Caco-2 (cell line): ENCODE measurements at regions not wholly inside any gene's neighbourhood (a gene's known extent, or its start where the extent isn't known, plus 50 kb on each side); places are given as distances from the start of the nearest gene placed in this dataset.
A peak's percentile ranks its signal among the peaks of the same experiment; 100 is the strongest.
"Not testable (repeated sequence)": the region's sequence is repeated elsewhere in the genome, so short reads cannot be mapped to it uniquely, and the experiment has no call there.

ENCODE experiments used
- BruUV-seq: library from RNA; stranded (reverse); fragments of 400-500 nt; replicated peaks from 2 replicates; lab custom pipeline; 2021; lab: Mats Ljungman, UMichigan
- CTCF ChIA-PET: fragments of 300-600 bp; sonication (Branson Sonifier 250); formaldehyde crosslinking; loops from one replicate; lab custom pipeline; 2022; ENCODE audit warnings: antibody characterized with exemption; lab: Charles Lee
- POLR2A ChIA-PET: fragments of 300-600 bp; sonication (Branson Sonifier 250); formaldehyde crosslinking; loops from one replicate; lab custom pipeline; 2022; ENCODE audit warnings: antibody characterized with exemption; lab: Charles Lee
- DNase-seq, 2 experiments: peaks; one replicate each; pipeline versions ENCODE4 v3.0.0 to v3.0.0-alpha.2; 2020 to 2022
- H3K27me3 ChIP-seq: replicated peaks from 2 replicates; pipeline ENCODE4 v1.6.0; 2011; ENCODE audit warnings: low read length; ENCODE audit not compliant: control insufficient read depth, insufficient read depth
- H3K36me3 ChIP-seq: 2 replicates; pipeline ENCODE4 v1.5.1; 2011; ENCODE audit warnings: low read length; ENCODE audit not compliant: control insufficient read depth, insufficient read depth
- H3K4me1 ChIP-seq: fragments of 250-450 bp; sonication (Bioruptor Pico); 2 replicates; pipeline ENCODE4 v1.5.1; 2020; ENCODE audit warnings: mild to moderate bottlenecking
- H3K4me3 ChIP-seq: 2 replicates; pipeline ENCODE4 v1.5.1; 2011; ENCODE audit warnings: low read depth, mild to moderate bottlenecking, control low read depth, low read length
- H3K9me3 ChIP-seq: fragments of 250-450 bp; sonication (Bioruptor Pico); 2 replicates; pipeline ENCODE4 v1.5.1; 2020; ENCODE audit warnings: mild to moderate bottlenecking, moderate library complexity
- H3K27ac Mint-ChIP-seq: one replicate; pipeline ENCODE4 v1.8.0; 2022; ENCODE audit warnings: mixed read lengths; ENCODE audit not compliant: unreplicated experiment
- H3K27me3 Mint-ChIP-seq: one replicate; pipeline ENCODE4 v1.8.0; 2022; ENCODE audit warnings: mixed read lengths; ENCODE audit not compliant: insufficient read depth, unreplicated experiment
- H3K36me3 Mint-ChIP-seq: one replicate; pipeline ENCODE4 v1.8.0; 2022; ENCODE audit warnings: mild to moderate bottlenecking, mixed read lengths; ENCODE audit not compliant: insufficient read depth, unreplicated experiment
- H3K4me1 Mint-ChIP-seq: one replicate; pipeline ENCODE4 v1.8.0; 2022; ENCODE audit warnings: low read depth, mixed read lengths; ENCODE audit not compliant: unreplicated experiment
- H3K4me3 Mint-ChIP-seq: one replicate; pipeline ENCODE4 v1.8.0; 2022; ENCODE audit warnings: mild to moderate bottlenecking, moderate library complexity, mixed read lengths; ENCODE audit not compliant: unreplicated experiment
- H3K9me3 Mint-ChIP-seq: one replicate; pipeline ENCODE4 v1.8.0; 2022; ENCODE audit warnings: mixed read lengths; ENCODE audit not compliant: unreplicated experiment
- intact Hi-C: fragments of 100-400 bp; cut with micrococcal nuclease; formaldehyde crosslinking; loops from one replicate; pipeline ENCODE4 v1.10.0; 2022; ENCODE audit not compliant: unreplicated experiment

DNA sequence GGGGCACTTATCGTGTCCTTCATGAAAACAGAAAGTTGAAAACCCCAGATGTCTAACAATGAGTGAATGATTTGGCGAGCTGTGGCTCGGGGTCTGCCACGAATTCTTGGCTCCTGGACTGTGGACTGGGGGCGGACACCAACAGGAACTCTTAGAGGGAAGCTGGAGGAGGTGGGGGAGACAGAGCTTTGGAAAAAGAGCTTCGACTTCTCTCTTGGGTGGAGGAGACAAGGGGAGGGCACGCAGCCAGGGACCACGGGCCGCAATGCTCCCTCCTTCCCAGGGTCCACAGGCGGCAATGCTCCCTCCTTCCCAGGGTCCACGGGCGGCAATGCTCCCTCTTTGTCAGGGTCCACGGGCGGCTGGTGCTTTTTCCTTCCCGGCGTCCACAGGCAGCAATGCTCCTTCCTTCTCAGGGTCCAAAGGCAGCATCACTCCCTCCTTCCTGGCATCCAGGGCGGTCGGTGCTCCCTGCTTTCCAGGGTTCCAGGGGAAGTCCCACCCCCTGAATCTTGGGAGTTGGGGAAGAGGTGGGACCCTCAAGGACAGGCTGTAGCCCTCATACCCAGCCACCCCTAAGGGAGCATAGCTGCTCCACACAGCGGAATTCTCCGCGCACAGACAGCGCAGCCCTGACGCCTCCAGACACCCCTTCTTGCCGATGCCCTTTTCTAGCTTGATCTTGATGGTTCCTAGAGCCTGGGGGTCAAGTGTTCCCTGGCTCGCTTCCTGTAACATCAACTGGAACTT lies 149.0 kb downstream of the LAT start:
- H3K27me3 Mint-ChIP-seq, BruUV-seq, H3K4me1 ChIP-seq, intact Hi-C loops, H3K9me3 ChIP-seq, POLR2A ChIA-PET, H3K4me3 ChIP-seq, H3K9me3 Mint-ChIP-seq, DNase-seq, H3K4me3 Mint-ChIP-seq, H3K27ac Mint-ChIP-seq, H3K4me1 Mint-ChIP-seq, H3K36me3 ChIP-seq, H3K27me3 ChIP-seq, CTCF ChIA-PET, H3K36me3 Mint-ChIP-seq: not testable (repeated sequence)

DNA sequence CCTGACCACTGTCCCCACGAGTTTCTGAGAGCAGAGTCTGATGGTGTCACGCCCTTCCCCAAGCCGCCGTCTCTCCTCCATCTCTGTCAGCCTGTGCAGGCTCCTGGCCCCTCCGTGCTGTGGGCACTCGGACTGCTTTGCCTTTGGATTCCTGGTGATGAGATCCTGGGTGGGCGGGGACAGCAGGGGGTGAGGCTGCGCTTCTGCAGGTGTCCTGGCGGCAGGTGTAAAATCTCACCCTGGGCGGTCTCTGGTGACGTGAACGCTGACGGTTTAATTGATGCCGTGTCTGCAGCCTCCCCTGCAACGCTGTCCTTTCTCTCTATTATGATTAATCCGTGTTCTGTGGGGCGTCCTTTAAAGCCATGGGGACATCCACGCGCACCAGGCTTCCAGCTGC lies 148.0 kb downstream of the LAT start:
- H3K36me3 Mint-ChIP-seq, H3K4me3 ChIP-seq, H3K9me3 Mint-ChIP-seq, H3K27me3 ChIP-seq, H3K4me1 Mint-ChIP-seq, CTCF ChIA-PET, H3K4me1 ChIP-seq, H3K9me3 ChIP-seq, BruUV-seq, DNase-seq, POLR2A ChIA-PET, H3K36me3 ChIP-seq, H3K27me3 Mint-ChIP-seq, H3K27ac Mint-ChIP-seq, H3K4me3 Mint-ChIP-seq, intact Hi-C loops: not testable (repeated sequence)

DNA sequence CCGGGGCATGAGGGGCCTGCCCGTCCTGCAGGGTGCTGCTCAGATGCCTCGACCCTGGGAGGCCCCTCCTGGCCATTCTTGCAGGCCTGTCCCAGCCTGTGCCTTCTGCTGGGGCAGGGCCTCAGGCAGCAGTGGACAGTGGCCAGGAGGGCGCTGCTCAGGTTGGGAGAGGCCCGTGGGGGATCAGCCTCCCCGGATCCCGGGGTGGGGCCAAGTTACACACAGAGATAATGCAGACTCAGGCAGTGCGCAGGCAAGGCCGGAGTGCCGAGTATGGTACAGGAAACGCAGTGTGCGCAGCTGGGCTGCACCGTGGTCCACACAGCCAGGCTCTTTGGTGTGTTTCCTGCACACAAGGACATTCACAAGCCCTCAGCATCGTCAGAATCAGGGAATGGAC lies 147.6 kb downstream of the LAT start:
- intact Hi-C loops, H3K27me3 ChIP-seq, H3K9me3 Mint-ChIP-seq, H3K9me3 ChIP-seq, H3K4me1 ChIP-seq, H3K36me3 ChIP-seq, CTCF ChIA-PET, H3K4me3 Mint-ChIP-seq, H3K27me3 Mint-ChIP-seq, DNase-seq, H3K4me1 Mint-ChIP-seq, H3K27ac Mint-ChIP-seq, POLR2A ChIA-PET, BruUV-seq, H3K36me3 Mint-ChIP-seq, H3K4me3 ChIP-seq: not testable (repeated sequence)

DNA sequence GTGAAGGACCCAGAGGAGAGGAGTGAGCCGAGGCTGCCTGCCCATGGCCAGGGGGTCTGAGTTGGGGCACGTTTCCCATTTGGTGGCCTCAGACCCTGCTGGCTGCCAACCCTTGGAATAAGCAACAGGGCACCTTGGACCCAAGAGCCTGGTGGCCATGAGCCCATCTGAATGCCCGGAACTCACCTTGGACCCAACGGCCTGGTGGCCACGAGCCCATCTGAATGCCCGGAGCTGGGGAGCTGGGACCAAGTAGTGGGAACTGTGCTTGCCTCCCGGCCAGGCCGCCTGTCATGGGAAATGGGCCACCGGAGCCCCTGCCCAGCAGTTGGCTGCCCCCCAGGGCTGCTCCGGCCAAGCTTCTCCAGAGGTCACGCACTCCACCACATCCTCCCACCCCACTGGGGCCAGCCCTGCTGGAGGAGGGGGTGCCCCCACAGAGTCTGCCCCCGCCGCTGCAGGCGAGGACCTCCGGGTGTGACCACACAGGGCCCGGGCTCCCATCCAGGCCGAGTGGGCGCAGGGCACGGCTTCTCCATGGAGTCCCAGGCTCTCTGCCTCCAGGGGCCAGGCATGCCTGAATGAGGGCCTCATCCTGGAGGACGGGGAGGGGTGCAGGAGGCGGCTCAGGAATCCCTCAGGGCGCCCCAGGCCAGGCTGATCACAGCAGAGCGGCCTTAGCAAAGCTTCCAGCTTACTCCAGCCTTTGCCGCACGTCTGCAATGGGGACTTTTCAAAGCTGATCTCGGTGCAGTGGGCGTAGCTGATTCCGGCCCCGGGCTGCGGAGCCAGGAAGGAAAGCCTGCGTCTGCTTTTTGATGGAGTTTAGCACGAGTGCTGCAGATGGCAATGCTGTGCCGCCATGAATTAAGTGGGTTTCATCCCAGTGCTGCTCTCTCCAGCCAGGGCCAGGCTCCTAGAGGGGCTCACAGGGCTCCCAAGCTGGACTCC lies 146.3 kb downstream of the LAT start:
- DNase-seq = peak in 1 of 2 experiments; percentile 44
- H3K4me1 Mint-ChIP-seq, H3K36me3 Mint-ChIP-seq, H3K36me3 ChIP-seq, H3K4me3 ChIP-seq, CTCF ChIA-PET, H3K4me3 Mint-ChIP-seq, H3K4me1 ChIP-seq, intact Hi-C loops, BruUV-seq, POLR2A ChIA-PET, H3K27me3 ChIP-seq, H3K27ac Mint-ChIP-seq, H3K27me3 Mint-ChIP-seq, H3K9me3 Mint-ChIP-seq, H3K9me3 ChIP-seq: not testable (repeated sequence)

DNA sequence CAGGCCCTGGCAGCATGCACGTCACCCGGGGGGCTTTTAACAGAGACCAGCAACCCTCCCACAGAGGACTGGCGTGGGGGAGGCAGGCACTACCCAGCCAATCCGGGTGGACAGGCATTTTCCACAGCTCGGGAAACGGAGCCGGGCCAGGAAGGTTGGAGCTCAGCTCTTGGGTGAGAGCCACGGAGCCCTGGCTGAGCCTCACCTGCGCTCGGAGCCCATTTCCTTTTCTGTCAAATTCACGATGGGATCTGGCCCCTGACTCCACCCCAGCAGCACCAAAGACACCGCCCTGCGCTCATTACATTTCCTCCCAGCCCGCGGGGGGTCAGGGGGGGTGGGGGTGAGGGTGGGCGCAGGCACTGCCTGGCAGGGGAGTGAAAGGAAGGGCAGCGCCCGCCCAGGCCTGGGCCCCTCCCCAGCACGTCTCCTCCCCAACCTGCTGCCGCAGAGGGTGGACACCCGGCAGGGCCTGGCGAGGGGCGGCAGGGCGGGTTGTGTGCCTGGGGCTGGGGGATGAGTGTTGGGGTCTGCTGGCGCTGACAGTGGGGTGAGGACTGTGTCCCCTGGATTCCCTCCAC lies 145.4 kb downstream of the LAT start:
- POLR2A ChIA-PET, H3K9me3 ChIP-seq, DNase-seq, H3K27me3 Mint-ChIP-seq, H3K27me3 ChIP-seq, H3K36me3 ChIP-seq, BruUV-seq, H3K4me1 ChIP-seq, H3K36me3 Mint-ChIP-seq, H3K9me3 Mint-ChIP-seq, H3K4me3 Mint-ChIP-seq, H3K27ac Mint-ChIP-seq, H3K4me3 ChIP-seq, intact Hi-C loops, H3K4me1 Mint-ChIP-seq, CTCF ChIA-PET: not testable (repeated sequence)

DNA sequence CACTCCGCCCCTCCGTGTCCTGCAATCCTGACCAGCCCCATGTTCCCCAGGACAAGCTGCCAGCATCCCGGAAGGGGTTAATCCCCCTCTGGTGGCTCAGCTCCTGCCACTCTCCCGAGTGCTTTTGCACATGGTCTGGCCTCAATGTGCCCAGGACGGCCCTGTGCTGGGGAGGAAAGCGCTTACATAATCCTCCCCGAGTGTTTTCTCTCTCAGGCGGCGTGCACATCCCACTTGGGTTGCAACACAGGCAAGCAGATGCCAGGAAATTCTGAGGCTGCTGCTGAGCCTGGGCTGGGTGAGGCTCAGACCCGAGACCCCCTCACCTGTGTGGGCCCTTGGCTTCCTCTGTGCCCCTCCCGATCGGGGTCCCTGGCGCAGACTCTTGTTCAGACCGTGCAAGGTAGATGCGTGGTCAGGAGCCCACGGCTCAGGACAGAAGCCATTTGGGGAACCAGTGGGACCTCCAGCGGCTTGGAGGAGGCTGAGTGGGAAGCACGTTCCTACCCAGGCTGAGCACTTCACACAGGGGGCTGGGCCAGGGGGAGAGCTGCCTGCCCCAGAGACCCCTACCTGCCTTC lies 144.7 kb downstream of the LAT start:
- H3K4me1 ChIP-seq, POLR2A ChIA-PET, H3K36me3 ChIP-seq, intact Hi-C loops, H3K9me3 Mint-ChIP-seq, DNase-seq, H3K36me3 Mint-ChIP-seq, H3K27ac Mint-ChIP-seq, H3K9me3 ChIP-seq, CTCF ChIA-PET, H3K4me3 Mint-ChIP-seq, BruUV-seq, H3K4me3 ChIP-seq, H3K27me3 Mint-ChIP-seq, H3K27me3 ChIP-seq, H3K4me1 Mint-ChIP-seq: not testable (repeated sequence)
